GM23338 (cell line): ENCODE measurements at regions not wholly inside any gene's neighbourhood (a gene's known extent, or its start where the extent isn't known, plus 50 kb on each side); places are given as distances from the start of the nearest gene placed in this dataset.

Experiments used
- ATAC-seq: fragments of 200-7000 bp; cut with Tn5 transposase; 3 replicates; pipeline ENCODE4 v1.9.1; 2020
- DNase-seq: peaks from one replicate; pipeline ENCODE4 v3.0.0-alpha.2; 2015; ENCODE audit warnings: low spot score
- H2AFZ ChIP-seq: fragments of 200-600 bp; sonication (generic); 2 replicates; pipeline ENCODE4 v1.8.0; 2016; ENCODE audit warnings: antibody characterized with exemption, mild to moderate bottlenecking, moderate library complexity
- H3F3A ChIP-seq: fragments of 200-600 bp; sonication (generic); replicated peaks from 2 replicates; pipeline ENCODE4 v1.8.0; 2017; ENCODE audit warnings: antibody characterized with exemption, mixed run types, low read depth
- H3K27ac ChIP-seq: fragments of 200-600 bp; sonication (generic); 2 replicates; pipeline ENCODE4 v1.6.1; 2016; ENCODE audit warnings: low read depth
- H3K27me3 ChIP-seq: fragments of 200-600 bp; sonication (generic); 2 replicates; pipeline ENCODE4 v1.8.0; 2016; ENCODE audit warnings: mild to moderate bottlenecking, mixed run types, moderate library complexity; ENCODE audit not compliant: insufficient read depth
- H3K36me3 ChIP-seq: fragments of 200-600 bp; sonication (generic); 2 replicates; pipeline ENCODE4 v1.8.0; 2016; ENCODE audit warnings: mild to moderate bottlenecking; ENCODE audit not compliant: insufficient read depth
- H3K4me1 ChIP-seq: fragments of 200-600 bp; sonication (generic); 2 replicates; pipeline ENCODE4 v1.8.0; 2016; ENCODE audit warnings: mild to moderate bottlenecking, moderate library complexity; ENCODE audit not compliant: insufficient read depth
- H3K4me2 ChIP-seq: fragments of 200-600 bp; sonication (generic); 2 replicates; pipeline ENCODE4 v1.7.1; 2017; ENCODE audit warnings: mixed run types
- H3K4me3 ChIP-seq: fragments of 200-600 bp; sonication (generic); 2 replicates; pipeline ENCODE4 v1.6.1; 2016; ENCODE audit warnings: mixed run types
- H3K79me2 ChIP-seq: fragments of 200-600 bp; sonication (generic); replicated peaks from 2 replicates; pipeline ENCODE4 v1.8.0; 2017; ENCODE audit warnings: mild to moderate bottlenecking; ENCODE audit not compliant: insufficient read depth
- H3K9me2 ChIP-seq: fragments of 200-600 bp; sonication (generic); 2 replicates; pipeline ENCODE4 v1.8.0; 2017; ENCODE audit not compliant: insufficient read depth
- H4K20me1 ChIP-seq: fragments of 200-600 bp; sonication (generic); replicated peaks from 2 replicates; pipeline ENCODE4 v1.8.0; 2017; ENCODE audit warnings: mild to moderate bottlenecking; ENCODE audit not compliant: insufficient read depth
- H3K27ac Mint-ChIP-seq: 2 replicates; pipeline ENCODE4 v1.8.0; 2020; ENCODE audit warnings: inconsistent platforms, mild to moderate bottlenecking, moderate library complexity, mixed read lengths
- H3K27me3 Mint-ChIP-seq: 3 replicates; pipeline ENCODE4 v1.8.0; 2022; ENCODE audit warnings: low read depth, mild to moderate bottlenecking, moderate library complexity, mixed read lengths, inconsistent platforms; ENCODE audit not compliant: insufficient read depth, poor library complexity
- H3K36me3 Mint-ChIP-seq: 3 replicates; pipeline ENCODE4 v1.8.0; 2021; ENCODE audit warnings: low read depth, mild to moderate bottlenecking, inconsistent platforms, moderate library complexity, mixed read lengths
- H3K4me1 Mint-ChIP-seq: 3 replicates; pipeline ENCODE4 v1.8.0; 2020; ENCODE audit warnings: mild to moderate bottlenecking, inconsistent platforms, mixed read lengths
- H3K4me3 Mint-ChIP-seq: 3 replicates; pipeline ENCODE4 v1.8.0; 2021; ENCODE audit warnings: moderate library complexity, mild to moderate bottlenecking, inconsistent platforms, mixed read lengths
- H3K9me3 Mint-ChIP-seq: 3 replicates; pipeline ENCODE4 v1.8.0; 2020; ENCODE audit warnings: moderate library complexity, mild to moderate bottlenecking, inconsistent platforms, mixed read lengths
- CREB1 ChIP-seq: fragments of 250-450 bp; sonication (Bioruptor Pico); IDR thresholded peaks from 2 replicates; pipeline ENCODE4 v1.5.0; 2020; ENCODE audit warnings: low read depth, mild to moderate bottlenecking, moderate library complexity
- EZH2 ChIP-seq: fragments of 200-600 bp; sonication (generic); IDR thresholded peaks from one replicate; pipeline ENCODE4 v1.8.0; 2017; ENCODE audit warnings: antibody characterized with exemption, mild to moderate bottlenecking, low read depth; ENCODE audit not compliant: unreplicated experiment
- EZH2phosphoT487 ChIP-seq: fragments of 200-600 bp; sonication (generic); IDR thresholded peaks from one replicate; pipeline ENCODE4 v1.8.1; 2018; ENCODE audit warnings: antibody characterized with exemption; ENCODE audit not compliant: unreplicated experiment
- JUNB ChIP-seq: IDR thresholded peaks from one replicate; pipeline ENCODE4 v1.6.1; 2016; ENCODE audit warnings: antibody characterized with exemption; ENCODE audit not compliant: unreplicated experiment
- NANOG ChIP-seq: IDR thresholded peaks from 2 replicates; pipeline ENCODE4 v1.6.1; 2016; ENCODE audit warnings: antibody characterized with exemption, borderline replicate concordance
- POLR2AphosphoS5 ChIP-seq: IDR thresholded peaks from 2 replicates; pipeline ENCODE4 v1.6.1; 2016; ENCODE audit warnings: antibody characterized with exemption, low read depth
- STAT1 ChIP-seq: IDR thresholded peaks from one replicate; pipeline ENCODE4 v1.6.1; 2016; ENCODE audit warnings: antibody characterized with exemption; ENCODE audit not compliant: unreplicated experiment
- ZNF114 ChIP-seq: fragments of 250-450 bp; sonication (Bioruptor Pico); IDR thresholded peaks from 2 replicates; pipeline ENCODE4 v1.5.0; 2020; ENCODE audit warnings: mild to moderate bottlenecking, moderate library complexity
- ZNF331 ChIP-seq: fragments of 250-450 bp; sonication (Bioruptor Pico); IDR thresholded peaks from 2 replicates; pipeline ENCODE4 v1.5.0; 2020; ENCODE audit warnings: low read depth, mild to moderate bottlenecking, moderate library complexity
- TF ChIP-seq, protein P1 (sequence below): IDR thresholded peaks from one replicate; pipeline ENCODE4 v1.6.1; 2018; ENCODE audit warnings: antibody characterized with exemption; ENCODE audit not compliant: unreplicated experiment
- TF ChIP-seq, protein P2 (sequence below), 2 experiments: fragments of 200-600 bp in 1 of 2; sonication (generic) in 1 of 2; conservative IDR thresholded peaks; 2 replicates each; pipeline versions ENCODE4 v1.5.1 to v1.6.1; 2016 to 2017; ENCODE audit warnings: antibody characterized with exemption in 2 of 2, low read depth in 2 of 2, mild to moderate bottlenecking in 2 of 2, moderate library complexity in 1 of 2
- TF ChIP-seq, protein P3 (sequence below): IDR thresholded peaks from 2 replicates; pipeline ENCODE4 v1.6.1; 2016; ENCODE audit warnings: antibody characterized with exemption
- TF ChIP-seq, protein P4 (sequence below): fragments of 250-450 bp; sonication (Bioruptor Pico); IDR thresholded peaks from 2 replicates; pipeline ENCODE4 v1.5.0; 2020; ENCODE audit warnings: mild to moderate bottlenecking, moderate library complexity

DNA sequence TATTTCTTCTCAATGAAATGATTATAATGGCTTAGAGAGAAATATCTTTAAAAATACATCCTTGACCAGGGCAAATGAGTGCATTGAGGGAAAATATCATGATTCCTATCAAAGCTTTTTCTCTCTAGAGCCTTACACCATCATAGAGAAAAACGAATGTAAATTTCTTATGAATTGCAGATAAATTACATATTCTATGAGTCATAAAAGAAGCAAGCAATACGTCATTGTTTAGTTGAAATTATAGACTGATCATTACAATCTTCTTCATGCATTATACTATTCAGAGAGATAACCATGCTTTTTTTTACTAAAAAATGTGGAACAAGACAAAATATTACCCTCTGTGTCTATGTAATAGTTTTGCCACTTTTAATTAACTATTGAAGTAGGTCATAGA, 100.9 kb upstream of the RXFP1 start (continued):
- TF ChIP-seq, protein P1, sequence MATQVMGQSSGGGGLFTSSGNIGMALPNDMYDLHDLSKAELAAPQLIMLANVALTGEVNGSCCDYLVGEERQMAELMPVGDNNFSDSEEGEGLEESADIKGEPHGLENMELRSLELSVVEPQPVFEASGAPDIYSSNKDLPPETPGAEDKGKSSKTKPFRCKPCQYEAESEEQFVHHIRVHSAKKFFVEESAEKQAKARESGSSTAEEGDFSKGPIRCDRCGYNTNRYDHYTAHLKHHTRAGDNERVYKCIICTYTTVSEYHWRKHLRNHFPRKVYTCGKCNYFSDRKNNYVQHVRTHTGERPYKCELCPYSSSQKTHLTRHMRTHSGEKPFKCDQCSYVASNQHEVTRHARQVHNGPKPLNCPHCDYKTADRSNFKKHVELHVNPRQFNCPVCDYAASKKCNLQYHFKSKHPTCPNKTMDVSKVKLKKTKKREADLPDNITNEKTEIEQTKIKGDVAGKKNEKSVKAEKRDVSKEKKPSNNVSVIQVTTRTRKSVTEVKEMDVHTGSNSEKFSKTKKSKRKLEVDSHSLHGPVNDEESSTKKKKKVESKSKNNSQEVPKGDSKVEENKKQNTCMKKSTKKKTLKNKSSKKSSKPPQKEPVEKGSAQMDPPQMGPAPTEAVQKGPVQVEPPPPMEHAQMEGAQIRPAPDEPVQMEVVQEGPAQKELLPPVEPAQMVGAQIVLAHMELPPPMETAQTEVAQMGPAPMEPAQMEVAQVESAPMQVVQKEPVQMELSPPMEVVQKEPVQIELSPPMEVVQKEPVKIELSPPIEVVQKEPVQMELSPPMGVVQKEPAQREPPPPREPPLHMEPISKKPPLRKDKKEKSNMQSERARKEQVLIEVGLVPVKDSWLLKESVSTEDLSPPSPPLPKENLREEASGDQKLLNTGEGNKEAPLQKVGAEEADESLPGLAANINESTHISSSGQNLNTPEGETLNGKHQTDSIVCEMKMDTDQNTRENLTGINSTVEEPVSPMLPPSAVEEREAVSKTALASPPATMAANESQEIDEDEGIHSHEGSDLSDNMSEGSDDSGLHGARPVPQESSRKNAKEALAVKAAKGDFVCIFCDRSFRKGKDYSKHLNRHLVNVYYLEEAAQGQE, result no peak
- TF ChIP-seq NANOG, result no peak
- no peak for TF ChIP-seq POLR2AphosphoS5
- no peak for TF ChIP-seq CREB1 (CRISPR knock-in tag)

DNA sequence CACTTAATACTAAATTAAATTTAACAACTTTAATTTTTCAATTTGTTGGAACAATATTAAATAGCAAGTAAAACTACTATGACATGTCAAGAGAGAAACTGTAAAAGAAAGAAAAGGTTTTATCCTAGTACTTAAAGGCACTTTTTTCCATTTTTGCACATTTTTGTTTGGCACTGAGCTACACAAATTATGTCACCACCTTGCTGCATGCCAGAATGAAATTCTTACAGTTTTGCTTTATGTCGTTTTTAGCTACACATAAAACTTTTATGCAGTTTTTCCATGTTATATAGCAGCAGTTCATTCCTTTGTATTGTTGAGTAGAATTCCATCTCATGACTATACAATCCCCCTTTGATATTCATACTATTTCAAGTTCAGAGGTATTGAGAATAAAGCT, 99.1 kb upstream of the RXFP1 start:
- Mint-ChIP-seq H3K4me3 (no peak overlapping the region), H3K9me3 (peaks cover 3% of the 10 kb centered on the region; the same call in 1 of the 3 replicates), H3K27me3 (peaks cover 3% of the 10 kb centered on the region), H3K4me1 (no peaks in the 10 kb centered on the region), H3K27ac (no peak overlapping the region), H3K36me3 (no peaks in the 10 kb centered on the region)
- Histone ChIP-seq H3K27ac (no peak overlapping the region), H3K36me3 (no peaks in the 10 kb centered on the region), H3K79me2 (no peaks in the 10 kb centered on the region), H3K4me2 (no peak overlapping the region), H3K4me3 (no peak overlapping the region), H3K27me3 (no peaks in the 10 kb centered on the region), H3K9me2 (peaks cover 17% of the 10 kb centered on the region), H3K4me1 (no peaks in the 10 kb centered on the region), H2AFZ (no peak overlapping the region), H4K20me1 (no peaks in the 10 kb centered on the region), H3F3A (no peaks in the 10 kb centered on the region)
- ATAC-seq (no peak), DNase-seq (no peak)
- TF ChIP-seq STAT1 (no peak), JUNB (no peak), CREB1 (CRISPR knock-in tag) (no peak), ZNF331 (CRISPR knock-in tag) (no peak), POLR2AphosphoS5 (no peak), EZH2 (no peak), NANOG (no peak), EZH2phosphoT487 (no peak), ZNF114 (no peak)
- TF ChIP-seq, protein P2, sequence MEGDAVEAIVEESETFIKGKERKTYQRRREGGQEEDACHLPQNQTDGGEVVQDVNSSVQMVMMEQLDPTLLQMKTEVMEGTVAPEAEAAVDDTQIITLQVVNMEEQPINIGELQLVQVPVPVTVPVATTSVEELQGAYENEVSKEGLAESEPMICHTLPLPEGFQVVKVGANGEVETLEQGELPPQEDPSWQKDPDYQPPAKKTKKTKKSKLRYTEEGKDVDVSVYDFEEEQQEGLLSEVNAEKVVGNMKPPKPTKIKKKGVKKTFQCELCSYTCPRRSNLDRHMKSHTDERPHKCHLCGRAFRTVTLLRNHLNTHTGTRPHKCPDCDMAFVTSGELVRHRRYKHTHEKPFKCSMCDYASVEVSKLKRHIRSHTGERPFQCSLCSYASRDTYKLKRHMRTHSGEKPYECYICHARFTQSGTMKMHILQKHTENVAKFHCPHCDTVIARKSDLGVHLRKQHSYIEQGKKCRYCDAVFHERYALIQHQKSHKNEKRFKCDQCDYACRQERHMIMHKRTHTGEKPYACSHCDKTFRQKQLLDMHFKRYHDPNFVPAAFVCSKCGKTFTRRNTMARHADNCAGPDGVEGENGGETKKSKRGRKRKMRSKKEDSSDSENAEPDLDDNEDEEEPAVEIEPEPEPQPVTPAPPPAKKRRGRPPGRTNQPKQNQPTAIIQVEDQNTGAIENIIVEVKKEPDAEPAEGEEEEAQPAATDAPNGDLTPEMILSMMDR (conservative IDR thresholded peaks at IDR 0.05; ENCODE audit: low read depth in 2 of 2), result no peak
- TF ChIP-seq, protein P3, sequence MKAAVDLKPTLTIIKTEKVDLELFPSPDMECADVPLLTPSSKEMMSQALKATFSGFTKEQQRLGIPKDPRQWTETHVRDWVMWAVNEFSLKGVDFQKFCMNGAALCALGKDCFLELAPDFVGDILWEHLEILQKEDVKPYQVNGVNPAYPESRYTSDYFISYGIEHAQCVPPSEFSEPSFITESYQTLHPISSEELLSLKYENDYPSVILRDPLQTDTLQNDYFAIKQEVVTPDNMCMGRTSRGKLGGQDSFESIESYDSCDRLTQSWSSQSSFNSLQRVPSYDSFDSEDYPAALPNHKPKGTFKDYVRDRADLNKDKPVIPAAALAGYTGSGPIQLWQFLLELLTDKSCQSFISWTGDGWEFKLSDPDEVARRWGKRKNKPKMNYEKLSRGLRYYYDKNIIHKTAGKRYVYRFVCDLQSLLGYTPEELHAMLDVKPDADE, result no peak
- TF ChIP-seq, protein P4, sequence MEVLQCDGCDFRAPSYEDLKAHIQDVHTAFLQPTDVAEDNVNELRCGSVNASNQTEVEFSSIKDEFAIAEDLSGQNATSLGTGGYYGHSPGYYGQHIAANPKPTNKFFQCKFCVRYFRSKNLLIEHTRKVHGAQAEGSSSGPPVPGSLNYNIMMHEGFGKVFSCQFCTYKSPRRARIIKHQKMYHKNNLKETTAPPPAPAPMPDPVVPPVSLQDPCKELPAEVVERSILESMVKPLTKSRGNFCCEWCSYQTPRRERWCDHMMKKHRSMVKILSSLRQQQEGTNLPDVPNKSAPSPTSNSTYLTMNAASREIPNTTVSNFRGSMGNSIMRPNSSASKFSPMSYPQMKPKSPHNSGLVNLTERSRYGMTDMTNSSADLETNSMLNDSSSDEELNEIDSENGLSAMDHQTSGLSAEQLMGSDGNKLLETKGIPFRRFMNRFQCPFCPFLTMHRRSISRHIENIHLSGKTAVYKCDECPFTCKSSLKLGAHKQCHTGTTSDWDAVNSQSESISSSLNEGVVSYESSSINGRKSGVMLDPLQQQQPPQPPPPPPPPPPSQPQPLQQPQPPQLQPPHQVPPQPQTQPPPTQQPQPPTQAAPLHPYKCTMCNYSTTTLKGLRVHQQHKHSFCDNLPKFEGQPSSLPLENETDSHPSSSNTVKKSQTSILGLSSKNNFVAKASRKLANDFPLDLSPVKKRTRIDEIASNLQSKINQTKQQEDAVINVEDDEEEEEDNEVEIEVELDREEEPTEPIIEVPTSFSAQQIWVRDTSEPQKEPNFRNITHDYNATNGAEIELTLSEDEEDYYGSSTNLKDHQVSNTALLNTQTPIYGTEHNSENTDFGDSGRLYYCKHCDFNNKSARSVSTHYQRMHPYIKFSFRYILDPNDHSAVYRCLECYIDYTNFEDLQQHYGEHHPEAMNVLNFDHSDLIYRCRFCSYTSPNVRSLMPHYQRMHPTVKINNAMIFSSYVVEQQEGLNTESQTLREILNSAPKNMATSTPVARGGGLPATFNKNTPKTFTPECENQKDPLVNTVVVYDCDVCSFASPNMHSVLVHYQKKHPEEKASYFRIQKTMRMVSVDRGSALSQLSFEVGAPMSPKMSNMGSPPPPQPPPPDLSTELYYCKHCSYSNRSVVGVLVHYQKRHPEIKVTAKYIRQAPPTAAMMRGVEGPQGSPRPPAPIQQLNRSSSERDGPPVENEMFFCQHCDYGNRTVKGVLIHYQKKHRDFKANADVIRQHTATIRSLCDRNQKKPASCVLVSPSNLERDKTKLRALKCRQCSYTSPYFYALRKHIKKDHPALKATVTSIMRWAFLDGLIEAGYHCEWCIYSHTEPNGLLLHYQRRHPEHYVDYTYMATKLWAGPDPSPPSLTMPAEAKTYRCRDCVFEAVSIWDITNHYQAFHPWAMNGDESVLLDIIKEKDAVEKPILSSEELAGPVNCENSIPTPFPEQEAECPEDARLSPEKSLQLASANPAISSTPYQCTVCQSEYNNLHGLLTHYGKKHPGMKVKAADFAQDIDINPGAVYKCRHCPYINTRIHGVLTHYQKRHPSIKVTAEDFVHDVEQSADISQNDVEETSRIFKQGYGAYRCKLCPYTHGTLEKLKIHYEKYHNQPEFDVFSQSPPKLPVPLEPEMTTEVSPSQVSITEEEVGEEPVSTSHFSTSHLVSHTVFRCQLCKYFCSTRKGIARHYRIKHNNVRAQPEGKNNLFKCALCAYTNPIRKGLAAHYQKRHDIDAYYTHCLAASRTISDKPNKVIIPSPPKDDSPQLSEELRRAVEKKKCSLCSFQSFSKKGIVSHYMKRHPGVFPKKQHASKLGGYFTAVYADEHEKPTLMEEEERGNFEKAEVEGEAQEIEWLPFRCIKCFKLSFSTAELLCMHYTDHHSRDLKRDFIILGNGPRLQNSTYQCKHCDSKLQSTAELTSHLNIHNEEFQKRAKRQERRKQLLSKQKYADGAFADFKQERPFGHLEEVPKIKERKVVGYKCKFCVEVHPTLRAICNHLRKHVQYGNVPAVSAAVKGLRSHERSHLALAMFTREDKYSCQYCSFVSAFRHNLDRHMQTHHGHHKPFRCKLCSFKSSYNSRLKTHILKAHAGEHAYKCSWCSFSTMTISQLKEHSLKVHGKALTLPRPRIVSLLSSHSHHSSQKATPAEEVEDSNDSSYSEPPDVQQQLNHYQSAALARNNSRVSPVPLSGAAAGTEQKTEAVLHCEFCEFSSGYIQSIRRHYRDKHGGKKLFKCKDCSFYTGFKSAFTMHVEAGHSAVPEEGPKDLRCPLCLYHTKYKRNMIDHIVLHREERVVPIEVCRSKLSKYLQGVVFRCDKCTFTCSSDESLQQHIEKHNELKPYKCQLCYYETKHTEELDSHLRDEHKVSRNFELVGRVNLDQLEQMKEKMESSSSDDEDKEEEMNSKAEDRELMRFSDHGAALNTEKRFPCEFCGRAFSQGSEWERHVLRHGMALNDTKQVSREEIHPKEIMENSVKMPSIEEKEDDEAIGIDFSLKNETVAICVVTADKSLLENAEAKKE (CRISPR knock-in tag), result no peak
